Astrocyte (in vitro differentiated cells and primary cell): ENCODE measurements at regions not wholly inside any gene's neighbourhood (a gene's known extent, or its start where the extent isn't known, plus 50 kb on each side); places are given as distances from the start of the nearest gene placed in this dataset.
"Not testable (repeated sequence)": the region's sequence is repeated elsewhere in the genome, so short reads cannot be mapped to it uniquely, and the experiment has no call there.

Source experiments
- DNase-seq: peaks from one replicate; pipeline ENCODE4 v3.0.0-alpha.2; 2010; ENCODE audit warnings: low read depth
- FAIRE-seq: peaks from 2 replicates; lab custom pipeline; 2011; peaks lifted over from hg19 to GRCh38; lab: Jason Lieb, UNC
- H2AFZ ChIP-seq: 2 replicates; pipeline ENCODE4 v1.6.0; 2012; ENCODE audit warnings: low read depth, low read length, inconsistent platforms
- H3K27ac ChIP-seq: 2 replicates; pipeline ENCODE4 v1.5.1; 2011; ENCODE audit warnings: low read depth, low read length, inconsistent platforms
- H3K27me3 ChIP-seq: 2 replicates; pipeline ENCODE4 v1.6.0; 2011; ENCODE audit warnings: low read length, inconsistent platforms; ENCODE audit not compliant: insufficient read depth
- H3K36me3 ChIP-seq: 2 replicates; pipeline ENCODE4 v1.5.1; 2011; ENCODE audit warnings: low read length, inconsistent platforms; ENCODE audit not compliant: insufficient read depth
- H3K4me1 ChIP-seq: 2 replicates; pipeline ENCODE4 v1.5.1; 2011; ENCODE audit warnings: low read length, inconsistent platforms; ENCODE audit not compliant: insufficient read depth
- H3K4me2 ChIP-seq: 2 replicates; pipeline ENCODE4 v1.6.0; 2012; ENCODE audit warnings: low read length, inconsistent platforms
- H3K4me3 ChIP-seq: 2 replicates; pipeline ENCODE4 v1.5.1; 2011; ENCODE audit warnings: low read depth, mild to moderate bottlenecking, low read length, inconsistent platforms; ENCODE audit not compliant: insufficient read depth
- H3K79me2 ChIP-seq: 2 replicates; pipeline ENCODE4 v1.6.0; 2012; ENCODE audit warnings: mild to moderate bottlenecking, low read length, inconsistent platforms; ENCODE audit not compliant: insufficient read depth
- H3K9ac ChIP-seq: 2 replicates; pipeline ENCODE4 v1.6.0; 2012; ENCODE audit warnings: mild to moderate bottlenecking, low read length, inconsistent platforms
- H3K9me3 ChIP-seq: 2 replicates; pipeline ENCODE4 v1.5.1; 2012; ENCODE audit warnings: low read depth, mild to moderate bottlenecking, low read length, inconsistent platforms; ENCODE audit not compliant: insufficient read depth
- H4K20me1 ChIP-seq: 2 replicates; pipeline ENCODE4 v1.6.0; 2012; ENCODE audit warnings: low read length, inconsistent platforms; ENCODE audit not compliant: insufficient read depth
- H3K27ac Mint-ChIP-seq: one replicate; pipeline ENCODE4 v1.8.0; 2021; ENCODE audit warnings: mild to moderate bottlenecking, mixed read lengths; ENCODE audit not compliant: unreplicated experiment
- H3K27me3 Mint-ChIP-seq: one replicate; pipeline ENCODE4 v1.8.0; 2021; ENCODE audit warnings: low read depth, mixed read lengths; ENCODE audit not compliant: unreplicated experiment
- H3K36me3 Mint-ChIP-seq: one replicate; pipeline ENCODE4 v1.8.0; 2021; ENCODE audit warnings: low read depth, mixed read lengths; ENCODE audit not compliant: unreplicated experiment
- H3K4me1 Mint-ChIP-seq: one replicate; pipeline ENCODE4 v1.8.0; 2021; ENCODE audit warnings: low read depth, mixed read lengths; ENCODE audit not compliant: unreplicated experiment
- H3K4me3 Mint-ChIP-seq: one replicate; pipeline ENCODE4 v1.8.0; 2021; ENCODE audit warnings: mild to moderate bottlenecking, moderate library complexity, mixed read lengths; ENCODE audit not compliant: unreplicated experiment
- H3K9me3 Mint-ChIP-seq: one replicate; pipeline ENCODE4 v1.8.0; 2021; ENCODE audit warnings: mild to moderate bottlenecking, mixed read lengths; ENCODE audit not compliant: unreplicated experiment
- CTCF ChIP-seq: IDR thresholded peaks from 2 replicates; pipeline ENCODE4 v1.5.1; 2011; ENCODE audit warnings: low read depth, mild to moderate bottlenecking, inconsistent platforms, low read length, moderate library complexity; ENCODE audit not compliant: insufficient read depth
- EZH2 ChIP-seq: IDR thresholded peaks from 2 replicates; pipeline ENCODE4 v1.6.1; 2012; ENCODE audit warnings: mild to moderate bottlenecking, low read length, inconsistent platforms; ENCODE audit not compliant: insufficient read depth

DNA sequence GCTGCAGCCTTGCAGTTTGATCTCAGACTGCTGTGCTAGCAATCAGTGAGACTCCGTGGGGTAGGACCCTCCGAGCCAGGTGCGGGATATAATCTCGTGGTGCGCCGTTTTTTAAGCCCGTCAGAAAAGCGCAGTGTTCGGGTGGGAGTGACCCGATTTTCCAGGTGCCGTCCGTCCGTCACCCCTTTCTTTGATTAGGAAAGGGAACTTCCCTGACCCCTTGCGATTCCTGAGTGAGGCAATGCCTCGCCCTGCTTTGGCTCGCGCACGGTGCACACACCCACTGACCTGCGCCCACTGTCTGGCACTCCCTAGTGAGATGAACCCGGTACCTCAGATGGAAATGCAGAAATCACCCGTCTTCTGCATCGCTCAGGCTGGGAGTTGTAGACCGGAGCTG is 203.2 kb downstream of the SNCAIP start:
- not testable (repeated sequence) for DNase-seq

DNA sequence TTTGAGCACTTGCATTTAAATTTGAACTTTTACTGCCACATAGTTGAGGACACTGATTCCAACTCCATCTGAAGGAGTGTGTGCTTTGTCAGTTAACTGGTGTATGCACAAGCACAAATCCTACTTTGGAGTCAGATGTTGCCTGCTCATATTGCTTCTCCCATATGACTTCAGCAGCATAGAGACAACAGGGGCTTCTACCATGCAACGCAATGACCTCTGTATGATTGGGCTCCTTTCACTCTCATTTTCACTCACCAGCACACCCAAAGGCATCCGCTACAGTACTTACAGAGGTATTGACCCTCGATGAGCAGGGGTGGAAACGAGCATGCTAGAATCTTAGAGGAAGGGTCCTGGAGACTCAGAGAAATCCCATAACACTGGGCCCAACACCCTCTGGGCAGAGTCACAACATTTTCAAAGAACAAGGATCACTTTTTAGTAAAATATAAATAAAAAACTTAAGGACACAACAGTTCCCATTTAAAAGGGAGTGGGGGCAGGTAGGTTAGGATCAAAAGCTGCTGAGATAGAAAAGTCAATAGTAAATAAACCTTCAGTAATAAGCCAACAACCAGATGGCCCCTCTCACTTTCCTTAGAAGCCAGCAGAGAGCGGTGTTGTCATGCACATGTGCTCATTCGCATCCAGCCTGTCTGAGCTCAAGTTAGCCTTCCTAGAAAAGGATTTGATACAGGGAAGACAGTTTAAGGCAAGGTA is 203.8 kb downstream of the SNCAIP start:
- Mint-ChIP-seq H3K4me3 (no peak overlapping the region), H3K4me1 (no peaks in the 10 kb centered on the region), H3K9me3 (no peaks in the 10 kb centered on the region), H3K27me3 (peaks cover 7% of the 10 kb centered on the region), H3K27ac (no peak overlapping the region), H3K36me3 (no peaks in the 10 kb centered on the region)
- Histone ChIP-seq H2AFZ (no peak overlapping the region), H3K9ac (no peak overlapping the region), H3K4me2 (no peak overlapping the region), H3K27ac (no peak overlapping the region), H3K9me3 (no peaks in the 10 kb centered on the region), H4K20me1 (no peaks in the 10 kb centered on the region), H3K27me3 (peaks cover 3% of the 10 kb centered on the region), H3K36me3 (no peaks in the 10 kb centered on the region), H3K4me1 (no peaks in the 10 kb centered on the region), H3K79me2 (no peaks in the 10 kb centered on the region), H3K4me3 (no peak overlapping the region)
- peak; percentile 52 for DNase-seq
- FAIRE-seq, result no peak
- TF ChIP-seq CTCF, result peak; percentile 82
- TF ChIP-seq EZH2, result no peak

More for the DNA sequence above, 203.2 kb downstream of the SNCAIP start:
- H3K4me1 ChIP-seq, H3K4me3 ChIP-seq, FAIRE-seq, H3K36me3 Mint-ChIP-seq, H3K9me3 Mint-ChIP-seq, H3K4me1 Mint-ChIP-seq, H3K9me3 ChIP-seq, H3K79me2 ChIP-seq, H3K4me3 Mint-ChIP-seq, H3K27ac Mint-ChIP-seq, H3K4me2 ChIP-seq, H2AFZ ChIP-seq, H4K20me1 ChIP-seq, H3K27me3 Mint-ChIP-seq, H3K27ac ChIP-seq, H3K36me3 ChIP-seq, H3K9ac ChIP-seq, H3K27me3 ChIP-seq: not testable (repeated sequence)

DNA sequence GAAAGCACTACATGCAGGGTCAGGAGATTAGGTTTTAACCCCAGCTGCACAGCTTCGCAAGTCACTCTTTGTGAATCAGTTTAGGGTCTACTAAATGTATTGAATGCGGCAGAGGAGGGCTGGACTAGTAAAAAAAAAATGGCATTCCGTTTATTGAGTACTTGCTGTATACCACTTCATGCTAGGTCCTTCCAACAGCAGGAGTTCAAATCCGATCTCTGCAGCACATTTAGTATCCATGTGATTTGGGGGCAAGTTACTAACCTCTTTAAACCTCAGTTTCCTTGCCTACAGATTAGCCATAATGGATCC is 204.4 kb downstream of the SNCAIP start:
- no peak overlapping the region for H3K9ac ChIP-seq
- H3K4me1 ChIP-seq, result no peaks in the 10 kb centered on the region
- H4K20me1 ChIP-seq, result no peaks in the 10 kb centered on the region
- peaks cover 3% of the 10 kb centered on the region for H3K27me3 ChIP-seq
- Mint-ChIP-seq H3K4me3 (no peak overlapping the region), H3K27ac (no peak overlapping the region), H3K9me3 (no peaks in the 10 kb centered on the region), H3K27me3 (peaks cover 7% of the 10 kb centered on the region), H3K36me3 (no peaks in the 10 kb centered on the region), H3K4me1 (no peaks in the 10 kb centered on the region)
- no peak overlapping the region for H3K27ac ChIP-seq
- H2AFZ ChIP-seq, result no peak overlapping the region
- no peak for FAIRE-seq
- H3K9me3 ChIP-seq, result no peaks in the 10 kb centered on the region
- H3K4me3 ChIP-seq, result no peak overlapping the region
- no peak overlapping the region for H3K4me2 ChIP-seq
- H3K79me2 ChIP-seq, result no peaks in the 10 kb centered on the region
- H3K36me3 ChIP-seq, result no peaks in the 10 kb centered on the region
- no peak for DNase-seq
- TF ChIP-seq CTCF (no peak), EZH2 (no peak)
